Hematopoietic multipotent progenitor cell treated with erythropoietin and hydrocortisone succinate and interleukin-3 and kit ligand, for 8 days (in vitro differentiated cells): ENCODE measurements at regions not wholly inside any gene's neighbourhood (a gene's known extent, or its start where the extent isn't known, plus 50 kb on each side); places are given as distances from the start of the nearest gene placed in this dataset.
A peak's percentile ranks its signal among the peaks of the same experiment; 100 is the strongest.

ENCODE experiments used
- DNase-seq: peaks from one replicate; pipeline ENCODE4 v3.0.0-alpha.2; 2015

DNA sequence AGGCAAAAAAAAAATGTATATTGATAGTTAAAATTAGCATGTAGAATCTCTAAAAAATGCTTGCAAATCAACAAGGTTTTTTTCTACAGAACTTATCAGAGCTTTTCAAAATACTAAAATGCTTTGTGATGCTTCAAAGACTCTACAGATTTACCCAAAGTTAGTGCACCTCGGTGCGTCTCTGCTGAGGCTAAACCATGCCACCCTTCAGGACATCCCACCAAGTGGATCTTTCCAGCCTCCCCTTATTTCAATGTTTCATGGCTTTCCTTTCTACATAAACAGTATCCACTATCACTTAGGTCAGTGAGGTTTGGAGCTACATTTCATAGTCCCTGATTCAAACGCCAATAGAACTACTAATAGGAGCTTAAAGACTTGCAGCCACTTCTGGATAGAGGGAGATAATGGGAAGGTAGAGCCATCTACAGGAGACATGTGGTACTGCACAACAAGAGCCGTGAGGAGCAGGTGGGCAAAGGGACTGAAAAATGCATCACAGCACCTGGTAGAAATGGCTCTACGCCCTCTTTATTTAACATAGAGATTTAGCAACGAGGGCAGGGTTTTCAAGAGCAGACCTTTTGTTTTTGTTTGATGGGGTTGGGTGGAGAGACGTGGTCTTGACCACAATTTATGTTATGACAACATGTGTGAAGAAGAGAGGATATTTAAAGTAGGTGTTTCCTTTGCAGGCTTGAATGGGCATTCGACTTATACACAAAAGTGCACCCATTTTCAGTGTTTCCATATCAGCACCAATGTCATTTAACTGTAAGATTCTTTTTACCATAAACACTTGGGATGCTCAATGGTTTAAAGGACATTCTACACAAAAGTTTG is 56.1 kb upstream of the SLC35G4 start:
- DNase-seq: peak; percentile 53

DNA sequence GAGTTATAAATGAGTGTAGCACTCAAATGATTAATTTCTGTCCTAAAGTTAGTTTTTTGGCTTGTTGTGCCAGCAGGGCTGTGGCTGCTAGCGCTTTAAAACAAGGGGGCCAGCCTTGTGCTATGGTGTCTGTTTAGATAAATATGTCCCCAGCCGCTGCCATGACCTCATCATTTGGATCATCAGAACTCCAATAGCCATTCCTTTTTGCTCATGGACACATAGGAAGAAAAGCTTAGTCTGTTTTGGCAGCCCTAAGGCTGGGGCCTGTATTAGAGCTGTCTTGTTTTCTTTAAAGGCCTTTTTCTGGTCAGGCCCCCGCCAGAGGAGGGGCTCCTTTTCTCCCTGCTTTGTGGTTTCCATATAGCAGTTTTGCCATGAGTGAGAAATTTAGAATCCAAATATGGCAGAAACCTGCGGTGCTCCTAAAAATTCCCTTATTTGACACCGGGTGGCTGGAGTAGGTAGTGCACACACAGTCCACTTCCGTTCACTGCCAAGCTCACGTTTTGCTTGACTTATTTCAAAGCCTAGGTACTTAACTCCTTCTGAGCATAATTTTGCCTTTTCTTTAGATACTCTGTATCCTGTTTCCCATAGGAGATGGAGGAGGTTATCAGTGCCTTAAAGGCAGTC is 60.4 kb upstream of the SLC35G4 start:
- no peak for DNase-seq

DNA sequence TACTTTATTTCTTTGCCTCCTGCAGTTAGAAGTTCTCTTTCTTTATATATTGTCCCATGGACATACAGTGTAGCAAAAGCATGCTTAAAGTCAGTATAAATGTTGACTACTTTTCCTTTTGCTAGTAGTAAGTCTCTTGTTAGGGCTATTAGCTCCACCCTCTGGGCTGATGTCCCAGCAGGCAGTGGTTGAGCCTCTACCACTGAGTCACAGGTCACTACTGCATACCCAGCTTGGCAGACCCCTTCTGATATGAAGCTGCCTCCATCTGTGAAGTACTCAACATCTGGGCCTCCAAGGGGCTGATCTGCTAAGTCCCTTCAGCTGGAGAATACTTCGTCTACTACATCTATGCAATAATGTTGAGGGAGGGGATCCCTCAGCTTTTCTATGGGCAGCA is 61.0 kb upstream of the SLC35G4 start:
- DNase-seq: no peak

DNA sequence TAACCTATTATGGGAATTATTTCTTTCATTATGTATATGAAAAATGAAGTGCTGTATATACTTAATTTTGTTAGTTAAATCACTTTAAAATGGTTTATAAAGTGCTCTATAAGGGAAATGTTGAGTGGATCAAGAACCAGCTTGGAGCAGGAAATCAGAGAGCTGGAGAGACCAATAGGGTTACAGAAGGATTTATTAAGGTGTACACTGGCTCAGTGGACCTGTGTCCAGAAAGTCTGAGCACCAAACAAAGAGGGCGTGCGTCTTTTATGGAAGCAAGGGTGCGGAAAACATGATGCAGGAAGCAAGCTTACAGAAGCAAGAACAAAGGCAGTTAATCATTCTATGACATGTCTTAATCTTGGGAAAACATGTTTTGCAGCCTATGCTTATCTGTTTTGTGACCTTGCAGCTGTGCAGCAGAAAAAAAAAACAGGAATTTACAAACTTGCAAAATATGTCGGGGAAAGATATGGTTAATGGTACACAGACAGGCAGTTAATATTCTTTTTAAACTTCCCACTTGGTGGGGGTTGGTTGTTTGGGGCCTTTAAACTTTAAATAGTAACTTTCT is 65.2 kb upstream of the SLC35G4 start:
- DNase-seq: no peak

DNA sequence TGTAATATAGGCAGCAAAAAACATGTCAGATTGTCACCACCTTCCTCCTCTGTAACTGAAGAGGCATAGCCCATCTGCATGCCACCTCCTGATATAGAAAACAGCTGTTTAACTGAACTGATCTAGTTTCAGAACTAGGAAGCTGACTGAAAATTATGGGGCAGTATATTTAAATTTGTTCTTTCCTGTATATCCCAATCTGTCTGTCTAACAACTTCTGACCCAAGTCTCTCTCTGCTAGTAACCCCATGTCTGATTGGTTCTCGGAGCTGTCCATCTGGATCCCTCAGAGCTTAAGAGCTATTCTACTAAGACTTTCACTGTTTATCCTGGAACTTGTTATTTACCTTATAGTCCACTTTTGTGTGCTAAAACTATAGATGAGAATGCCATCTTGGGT is 68.2 kb upstream of the SLC35G4 start:
- no peak for DNase-seq

DNA sequence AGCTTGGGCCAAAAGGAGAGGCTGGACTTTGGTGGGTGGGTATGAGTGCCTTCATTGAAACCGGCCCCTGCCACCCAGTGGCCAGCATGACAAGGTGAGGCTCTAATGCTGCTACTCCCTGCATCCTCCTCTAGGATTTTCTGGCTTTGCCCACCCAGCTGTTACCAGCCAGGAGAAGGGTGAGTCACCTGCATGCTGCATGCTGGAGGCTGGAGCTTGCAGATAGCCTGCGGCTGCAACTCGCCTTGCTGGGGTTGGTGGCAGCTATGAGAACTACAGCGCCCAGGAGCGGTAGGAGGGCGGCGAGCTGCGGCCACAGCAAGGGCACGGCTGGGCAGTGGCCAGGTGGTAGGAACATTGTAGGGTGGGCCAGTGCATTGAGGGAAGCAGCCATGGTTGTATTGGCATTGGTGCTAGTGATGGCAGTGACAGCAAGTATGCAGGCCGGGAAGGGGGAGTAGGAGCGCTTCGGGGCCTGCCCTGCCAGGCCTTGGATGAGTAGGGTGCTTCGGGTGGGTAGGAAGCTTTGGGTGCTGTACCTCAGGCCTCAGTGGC is 75.4 kb upstream of the SLC35G4 start:
- no peak for DNase-seq

DNA sequence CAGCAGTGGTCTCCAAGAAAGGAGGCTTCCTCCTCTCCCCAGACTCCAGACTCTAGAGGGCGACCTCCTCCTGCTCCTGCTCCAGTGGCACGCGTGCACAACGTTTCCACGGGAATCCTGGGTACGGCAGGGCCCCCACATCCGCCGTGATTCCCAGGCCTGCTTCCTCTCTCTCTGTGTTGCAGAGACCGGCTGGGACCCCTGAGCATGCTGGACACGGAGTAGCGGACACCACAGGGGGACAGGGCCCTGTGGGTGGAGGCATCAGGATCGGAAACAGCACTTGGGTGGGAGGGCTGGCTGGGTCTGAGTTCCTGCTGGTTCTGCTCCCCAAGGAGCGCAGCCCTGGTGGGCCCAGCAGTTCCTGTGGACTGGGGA is 75.9 kb upstream of the SLC35G4 start:
- no peak for DNase-seq

DNA sequence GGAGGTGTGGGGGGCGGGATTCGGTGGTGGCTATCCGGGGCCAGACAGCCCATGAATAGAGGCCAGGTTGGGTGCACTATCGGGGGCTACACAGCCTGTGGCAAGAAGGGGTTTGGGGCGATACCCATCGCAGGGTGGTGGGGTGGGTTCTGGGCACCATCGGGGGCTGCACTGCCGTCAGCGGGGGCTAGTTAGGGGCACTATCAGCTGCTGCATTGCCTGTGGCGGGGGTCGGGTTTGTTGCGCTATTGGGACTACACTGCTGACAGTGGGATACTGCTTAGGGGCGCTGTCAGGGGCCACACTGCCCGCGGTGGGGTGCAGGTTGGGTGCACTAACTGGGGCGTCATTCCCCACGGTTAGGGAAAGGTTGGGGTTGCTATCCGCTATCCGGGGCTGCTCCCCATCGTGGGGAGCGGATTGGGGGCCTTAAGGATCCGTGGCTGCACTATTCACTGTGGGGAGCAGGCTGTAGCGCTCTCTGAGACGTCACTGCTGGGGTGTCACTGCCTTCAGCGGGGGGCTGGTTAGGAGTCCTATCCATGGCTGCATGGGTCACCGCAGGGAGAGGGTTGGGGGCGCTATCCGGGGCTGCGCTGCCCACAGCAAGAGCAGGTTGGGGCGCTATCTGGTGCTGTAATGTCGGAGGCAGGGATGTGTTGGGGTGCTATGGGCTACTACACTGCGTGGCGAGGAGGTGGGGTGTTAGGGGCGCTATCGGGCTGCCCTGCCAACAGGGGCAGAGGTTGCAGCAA is 76.5 kb upstream of the SLC35G4 start:
- no peak for DNase-seq

DNA sequence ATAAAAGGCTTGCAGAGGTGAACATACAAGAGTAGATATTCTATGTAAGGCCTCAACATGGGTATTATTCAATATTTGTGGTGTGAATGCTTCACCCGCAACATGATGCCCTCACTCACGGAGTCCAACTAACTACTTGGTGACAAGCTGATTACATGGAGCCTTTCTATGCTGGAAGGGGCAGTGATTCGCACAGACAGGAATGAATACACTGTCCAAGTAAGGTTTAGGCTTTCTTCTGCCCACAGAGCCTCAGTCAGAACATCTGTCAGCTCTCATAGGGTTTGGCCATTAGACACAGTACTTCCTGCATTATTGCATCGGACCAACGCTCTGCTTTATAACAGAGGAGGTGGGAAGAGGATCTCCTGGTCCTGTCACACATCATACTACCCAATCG is 80.3 kb upstream of the SLC35G4 start:
- no peak for DNase-seq

DNA sequence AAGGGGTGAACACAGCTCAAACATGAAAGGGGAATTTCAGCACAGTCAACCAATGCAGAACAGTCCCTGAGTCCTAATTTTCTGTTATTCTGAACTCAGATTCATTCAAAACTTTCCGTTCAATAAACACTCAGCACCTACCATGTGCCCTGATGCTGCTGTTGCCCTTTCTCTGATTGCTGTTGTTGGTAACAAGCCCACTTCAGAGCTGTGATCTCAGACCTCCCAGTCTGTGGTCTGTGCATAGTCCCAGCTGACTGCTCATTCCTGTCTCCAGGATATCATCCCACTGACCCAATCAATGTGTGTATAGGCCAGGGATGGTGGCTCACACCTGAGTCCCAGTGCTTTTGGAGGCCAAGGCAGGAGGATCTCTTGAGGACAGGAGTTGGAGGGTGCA is 82.7 kb upstream of the SLC35G4 start:
- DNase-seq: no peak

DNA sequence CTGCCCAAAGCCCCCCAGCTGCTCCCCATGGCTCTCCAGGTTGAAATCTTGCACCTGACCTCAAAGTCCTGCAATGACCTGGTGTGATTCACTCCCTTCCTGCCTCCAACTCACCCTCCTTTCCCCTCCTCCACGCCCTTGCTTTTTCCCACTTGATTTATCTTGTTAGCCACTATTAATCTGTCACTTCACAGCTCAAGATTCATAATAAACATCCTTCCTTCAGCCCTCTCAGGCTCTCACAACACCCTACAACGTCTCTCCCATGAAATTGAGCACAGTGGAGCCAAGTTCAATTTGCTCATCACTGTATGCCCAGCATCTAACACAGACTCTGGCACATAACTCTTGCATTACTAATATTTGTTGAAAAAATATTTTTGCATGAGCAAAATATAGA is 85.6 kb upstream of the SLC35G4 start:
- DNase-seq: no peak

DNA sequence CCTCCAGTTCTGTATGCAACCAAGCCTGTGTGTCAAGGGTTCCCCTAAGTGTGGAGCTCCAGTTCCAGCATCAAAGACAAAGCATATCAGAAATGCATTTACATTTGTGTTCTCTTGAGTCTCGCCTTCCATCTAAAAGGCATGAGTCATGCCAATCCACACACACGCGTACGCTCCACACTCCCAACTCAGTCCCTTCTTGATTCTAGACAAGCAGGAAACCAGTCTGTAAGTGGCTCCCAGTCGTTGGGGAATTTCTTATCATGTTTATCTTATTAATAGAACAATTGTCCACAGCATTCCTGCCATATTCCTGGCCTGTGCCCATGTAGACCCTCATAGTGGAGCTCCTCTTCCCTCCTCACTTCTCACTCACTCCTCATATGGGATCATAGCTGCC is 86.4 kb upstream of the SLC35G4 start:
- no peak for DNase-seq

DNA sequence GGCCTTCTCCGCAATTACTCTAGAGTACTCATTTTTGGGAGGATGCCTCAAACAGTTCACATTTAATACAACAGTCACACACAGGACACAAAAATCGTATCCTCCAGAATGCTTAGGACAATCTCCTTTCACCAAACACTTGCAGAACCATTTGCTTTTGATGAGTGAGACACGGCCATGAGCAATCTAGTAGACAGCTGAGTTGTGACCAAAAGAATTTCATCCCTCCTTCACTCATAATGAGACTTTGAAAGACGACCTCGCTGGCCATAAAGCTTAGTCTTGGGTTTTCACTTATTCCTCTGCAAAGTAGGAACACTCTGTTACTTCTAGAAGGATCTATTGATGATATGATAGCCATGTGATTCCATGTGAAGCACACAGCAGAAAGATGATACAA is 87.5 kb upstream of the SLC35G4 start:
- DNase-seq: no peak

DNA sequence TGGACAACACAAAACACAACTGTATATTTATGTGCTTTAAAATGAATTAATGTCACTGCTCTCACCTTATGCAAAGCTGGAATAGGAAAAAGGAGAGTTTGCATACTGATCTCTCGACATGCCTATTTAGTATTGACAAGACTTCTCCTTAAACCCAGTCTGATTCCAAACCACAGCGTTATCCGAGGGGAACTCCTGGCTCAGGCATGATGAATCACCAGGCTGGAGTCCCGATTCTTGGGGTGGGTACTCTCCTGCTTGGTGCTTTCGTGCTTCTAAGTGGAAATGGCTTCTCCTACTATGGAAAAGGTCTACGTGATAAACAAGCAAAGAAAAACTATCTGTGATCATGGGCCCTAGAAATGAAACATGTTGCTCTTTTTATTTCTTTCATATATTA is 88.9 kb upstream of the SLC35G4 start:
- no peak for DNase-seq

DNA sequence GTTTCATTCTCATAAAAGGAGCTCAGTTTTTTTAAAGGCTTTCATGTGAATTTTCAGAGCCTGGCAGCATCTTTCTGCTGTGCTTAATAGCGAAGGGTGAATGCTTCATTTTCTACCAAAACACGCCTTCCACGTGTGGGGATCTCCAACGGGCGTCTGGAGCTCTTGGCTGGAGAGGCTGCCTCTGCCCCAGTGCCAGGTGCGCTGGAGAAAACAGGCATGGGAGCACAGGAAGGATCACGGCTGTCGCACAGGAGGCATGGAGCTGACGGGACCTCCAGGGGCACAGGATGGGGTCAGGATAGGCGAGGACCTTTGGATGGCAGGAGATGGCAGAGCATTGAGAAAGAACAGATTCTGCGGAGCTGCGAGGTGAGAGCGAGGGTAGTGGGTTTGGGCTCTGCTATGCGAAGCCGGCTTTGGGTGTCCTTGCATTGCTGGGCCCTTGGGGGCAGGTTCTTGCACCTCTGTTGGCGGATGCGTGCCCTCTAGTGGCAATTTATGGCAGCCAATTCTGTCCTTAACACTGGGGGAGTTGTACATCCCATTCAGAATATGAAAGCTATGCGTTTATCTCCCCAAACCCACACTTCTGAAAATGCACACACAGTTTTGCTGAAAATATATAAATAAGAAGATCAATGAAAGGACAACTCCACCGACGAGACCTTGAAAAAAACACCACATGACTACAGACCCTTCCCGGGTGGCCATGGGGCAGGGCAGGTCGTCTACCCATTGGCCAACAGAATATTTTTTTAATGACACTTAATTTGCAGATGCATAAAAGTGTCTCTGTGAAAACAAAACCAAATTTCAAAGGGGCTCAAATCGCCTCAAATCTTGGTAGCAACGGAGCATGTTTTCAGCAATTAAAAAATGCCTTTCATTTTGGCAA is 90.4 kb upstream of the SLC35G4 start:
- peak; percentile 71 for DNase-seq

DNA sequence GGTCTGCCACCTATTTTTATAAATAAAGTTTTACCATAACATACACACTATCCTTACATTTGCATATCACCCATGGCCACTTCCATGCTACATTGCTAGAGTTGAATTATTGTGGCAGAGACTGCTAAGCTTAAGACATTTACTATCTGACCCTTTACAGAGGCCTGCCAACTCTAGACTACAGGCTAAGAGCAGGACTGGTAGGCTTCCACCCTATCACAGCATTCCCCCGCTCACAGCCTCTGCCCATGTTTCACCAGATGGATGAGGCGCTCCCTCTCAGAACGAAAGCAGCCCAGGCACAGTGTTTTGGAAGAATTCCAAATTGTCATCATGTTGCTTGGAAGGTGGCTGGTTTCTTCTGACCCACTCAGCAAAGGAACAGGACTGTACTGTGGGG is 91.7 kb upstream of the SLC35G4 start:
- no peak for DNase-seq

DNA sequence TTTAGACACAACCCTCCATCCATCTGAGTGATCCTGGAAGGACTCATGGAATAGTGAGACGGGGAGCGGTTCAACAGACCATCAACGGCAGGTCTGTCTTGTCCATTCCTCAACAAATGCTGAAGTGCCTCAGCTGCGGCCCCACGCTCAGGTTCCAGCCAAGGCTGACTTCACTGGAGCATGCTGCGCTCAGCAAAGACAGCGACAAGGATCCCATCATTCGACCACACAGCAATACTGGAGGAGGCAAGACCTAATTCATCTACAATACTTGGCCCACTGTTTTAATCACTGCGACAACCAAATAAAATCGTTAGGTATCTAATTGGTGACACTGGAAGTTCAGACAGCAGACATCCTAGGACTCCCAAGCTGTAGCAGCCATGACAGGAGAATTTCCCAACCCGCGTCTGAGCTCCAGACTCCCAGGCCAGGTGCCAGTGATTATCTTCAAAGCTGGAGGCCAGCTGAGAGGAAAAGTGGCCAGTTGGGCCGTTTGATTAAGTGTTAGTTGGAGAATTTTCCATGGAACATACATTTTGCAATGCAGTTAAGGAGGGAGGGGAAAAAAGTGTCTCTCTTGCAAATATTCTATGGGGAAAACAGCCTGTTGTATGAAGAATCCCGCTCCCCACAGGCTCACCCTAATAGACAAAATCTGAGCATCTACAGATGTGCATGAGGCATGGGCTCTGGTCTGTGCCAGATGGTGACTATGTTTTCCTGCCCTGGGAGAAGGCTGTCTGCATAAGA is 92.5 kb upstream of the SLC35G4 start:
- no peak for DNase-seq

DNA sequence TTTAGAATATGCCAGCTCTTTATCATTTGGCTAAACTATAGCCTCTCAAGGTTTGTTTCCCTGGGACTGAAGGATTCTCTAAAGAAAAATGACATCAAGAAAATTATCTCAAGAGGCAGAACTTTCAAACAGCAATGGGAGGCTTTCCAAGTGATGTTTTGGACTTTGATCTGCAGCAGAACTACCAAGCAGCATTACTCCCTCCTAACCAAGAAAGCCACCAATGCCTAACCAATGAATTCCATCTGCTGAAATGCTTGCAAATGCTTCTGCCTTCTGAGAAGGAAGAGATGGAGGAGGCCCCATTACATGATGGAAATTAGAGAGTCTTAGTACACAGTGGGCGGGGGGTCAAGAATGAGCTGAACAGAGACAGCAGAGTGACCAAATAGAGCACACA is 95.1 kb upstream of the SLC35G4 start:
- no peak for DNase-seq

DNA sequence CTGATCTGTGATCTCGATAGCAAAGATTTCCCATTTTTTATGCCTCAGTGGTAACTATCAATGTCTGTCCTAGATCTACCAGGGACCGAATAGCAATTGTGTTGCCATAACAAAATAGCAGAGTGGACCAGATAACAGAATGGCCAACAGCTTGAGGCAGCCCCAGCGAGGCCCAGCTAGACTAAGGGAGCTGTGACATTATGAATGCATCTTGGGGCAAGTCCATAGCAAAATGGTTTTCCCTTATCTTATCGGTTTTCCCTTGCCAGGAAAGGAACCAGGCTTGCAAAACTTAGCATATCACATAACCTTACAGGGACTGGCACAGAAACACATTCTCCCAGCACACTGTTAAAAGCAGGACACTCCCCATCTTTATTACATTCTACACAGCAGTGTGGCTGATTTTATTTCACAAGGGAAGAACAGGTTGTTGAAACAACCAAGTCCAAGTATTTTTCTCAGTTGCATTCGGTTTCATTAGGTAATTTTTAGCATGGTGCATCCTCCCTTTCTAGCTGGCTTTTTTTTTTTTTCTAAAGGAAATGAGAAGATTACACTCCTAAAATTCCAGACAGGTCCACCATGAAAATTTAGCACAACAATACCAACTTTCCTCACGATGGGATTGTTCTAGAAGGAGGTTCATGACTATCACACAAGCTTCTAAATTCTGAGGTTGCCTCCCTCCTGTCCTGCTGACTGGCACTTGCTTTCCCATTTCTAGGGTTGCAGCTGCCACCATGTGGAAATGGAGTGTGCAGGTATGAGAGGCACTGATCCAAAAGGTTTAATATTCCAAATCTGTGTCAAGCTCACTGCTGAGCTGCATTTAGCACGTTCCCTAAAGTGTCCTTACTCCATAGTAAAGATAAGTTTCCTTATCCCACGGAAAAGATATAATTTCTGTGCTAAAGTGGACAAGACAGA is 97.0 kb upstream of the SLC35G4 start:
- DNase-seq: no peak

DNA sequence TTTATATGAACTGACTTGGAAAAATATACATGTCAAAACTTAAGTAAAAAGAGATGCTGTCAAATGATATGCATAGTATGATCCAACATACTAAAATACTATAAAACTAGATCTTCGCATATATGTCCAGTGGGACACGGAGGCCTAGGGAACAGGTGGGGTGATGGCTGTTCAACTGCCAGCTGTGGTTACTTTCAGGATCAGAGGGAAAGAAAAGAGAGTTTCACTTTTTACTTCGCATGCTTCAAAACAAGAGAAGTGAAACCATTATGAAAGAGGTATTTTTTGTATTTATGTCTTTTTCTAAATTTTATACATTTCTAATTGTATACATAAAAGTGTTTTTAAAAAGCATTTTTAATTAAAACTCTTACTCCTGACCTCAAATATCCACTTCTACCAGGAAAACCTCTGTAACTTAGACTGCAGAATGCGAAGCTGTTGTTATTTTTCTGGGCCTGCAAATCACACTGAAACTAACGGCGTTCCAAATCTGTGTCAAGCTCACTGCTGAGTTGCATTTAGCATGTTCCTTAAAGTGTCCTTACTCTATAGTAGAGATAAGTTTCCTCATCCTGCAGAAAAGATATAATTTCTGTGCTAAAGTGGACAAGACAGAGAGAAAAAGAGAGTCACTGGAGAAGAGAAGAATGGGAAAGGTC is 97.8 kb upstream of the SLC35G4 start:
- no peak for DNase-seq
